Astrocyte of the hippocampus (primary cell): ENCODE measurements at regions not wholly inside any gene's neighbourhood (a gene's known extent, or its start where the extent isn't known, plus 50 kb on each side); places are given as distances from the start of the nearest gene placed in this dataset.

Source experiments
- DNase-seq: peaks from one replicate; pipeline ENCODE4 v3.0.0; 2011; ENCODE audit warnings: low read depth, low spot score

- no peak for DNase-seq
Observed at GRCh38 chr18:40469316-40469715, 1485.7 kb upstream of the PIK3C3 start.

DNA sequence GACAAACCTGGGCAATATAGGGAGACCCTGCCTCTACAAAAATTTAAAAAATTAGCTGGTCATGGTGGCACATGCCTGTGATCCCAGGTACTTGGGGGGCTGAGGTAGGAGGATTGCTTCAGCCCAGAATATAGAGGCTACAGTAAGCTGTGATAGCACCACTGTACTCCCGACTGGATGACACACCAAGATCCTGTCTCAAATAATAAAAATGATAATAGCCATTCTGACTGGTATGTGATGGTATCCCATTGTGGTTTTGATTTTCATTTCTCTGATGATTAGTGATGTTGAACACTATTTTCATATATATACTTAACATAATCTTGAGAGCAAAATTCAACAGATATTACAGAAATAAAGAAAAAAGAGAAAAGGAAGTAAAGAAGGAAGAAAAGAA is 1491.0 kb upstream of the PIK3C3 start:
- no peak for DNase-seq

GRCh38 chr18:40453903-40454302 is 1501.1 kb upstream of the PIK3C3 start:
- DNase-seq, result no peak

DNA sequence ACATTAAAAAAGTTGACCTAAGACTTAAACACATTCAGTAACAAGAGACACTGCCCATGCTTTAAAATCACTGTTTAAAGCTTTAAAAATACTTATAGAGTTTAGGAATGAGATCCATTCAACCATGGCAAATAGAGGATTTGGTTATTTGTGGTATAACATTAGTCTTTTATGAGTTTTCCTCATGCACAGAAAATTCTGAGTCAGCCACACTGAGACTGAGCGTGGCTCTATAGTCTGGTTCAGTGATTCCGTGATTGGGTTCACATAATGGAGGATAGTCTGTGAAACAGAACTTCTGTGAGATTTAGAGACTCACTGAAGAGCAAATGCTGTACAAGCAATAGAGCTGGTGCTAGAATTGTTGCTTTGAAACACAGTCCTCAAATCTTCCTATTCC is 1502.4 kb upstream of the PIK3C3 start:
- no peak for DNase-seq

- DNase-seq, result no peak
Observed at GRCh38 chr18:40450751-40451150, 1504.3 kb upstream of the PIK3C3 start.

- no peak for DNase-seq
Observed at GRCh38 chr18:40447820-40448219, 1507.2 kb upstream of the PIK3C3 start.

DNA sequence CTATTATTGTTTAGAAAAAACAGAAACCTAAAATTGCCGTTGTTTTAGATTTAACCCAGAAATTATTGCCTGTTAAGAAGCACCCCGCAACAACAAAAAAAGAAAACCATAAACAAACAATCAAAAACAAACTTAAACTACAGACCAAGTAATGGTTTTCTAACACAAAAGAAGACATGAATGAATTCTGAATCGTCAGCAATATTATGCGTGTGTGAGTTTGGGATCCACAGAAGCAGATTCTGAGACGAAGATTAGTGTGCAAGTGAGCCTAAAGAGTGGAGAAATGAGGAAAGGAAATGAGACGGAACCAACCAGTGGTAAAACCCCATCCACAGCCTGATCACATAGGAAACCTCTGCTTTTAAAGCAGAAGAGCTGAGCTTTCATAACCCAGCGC is 1514.9 kb upstream of the PIK3C3 start:
- no peak for DNase-seq

GRCh38 chr18:40437517-40437916 is 1517.5 kb upstream of the PIK3C3 start:
- DNase-seq, result no peak

GRCh38 chr18:40431071-40431985 is 1523.7 kb upstream of the PIK3C3 start:
- peak; percentile 22 for DNase-seq

DNA sequence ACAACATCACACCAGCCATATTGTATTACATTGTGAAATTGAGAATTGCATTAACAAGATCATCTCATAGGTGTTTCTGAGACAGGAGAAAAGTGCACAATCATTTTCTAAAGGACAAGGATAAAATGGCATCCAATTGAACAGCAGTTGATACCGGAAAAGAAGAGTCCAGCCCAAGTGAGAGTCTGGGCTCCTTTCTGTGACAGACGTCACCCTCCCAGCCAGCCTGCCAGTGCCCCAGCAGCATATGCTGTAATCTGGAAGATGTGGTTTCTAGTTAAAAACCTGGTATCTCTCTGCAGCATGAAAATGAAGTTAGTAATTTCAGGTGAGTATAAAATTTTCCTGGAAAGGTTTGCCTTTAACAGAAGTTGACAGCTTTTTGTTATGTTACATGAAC is 1531.7 kb upstream of the PIK3C3 start:
- no peak for DNase-seq

GRCh38 chr18:40420675-40421074 is 1534.4 kb upstream of the PIK3C3 start:
- no peak for DNase-seq

GRCh38 chr18:40417501-40417900 is 1537.5 kb upstream of the PIK3C3 start:
- no peak for DNase-seq

DNA sequence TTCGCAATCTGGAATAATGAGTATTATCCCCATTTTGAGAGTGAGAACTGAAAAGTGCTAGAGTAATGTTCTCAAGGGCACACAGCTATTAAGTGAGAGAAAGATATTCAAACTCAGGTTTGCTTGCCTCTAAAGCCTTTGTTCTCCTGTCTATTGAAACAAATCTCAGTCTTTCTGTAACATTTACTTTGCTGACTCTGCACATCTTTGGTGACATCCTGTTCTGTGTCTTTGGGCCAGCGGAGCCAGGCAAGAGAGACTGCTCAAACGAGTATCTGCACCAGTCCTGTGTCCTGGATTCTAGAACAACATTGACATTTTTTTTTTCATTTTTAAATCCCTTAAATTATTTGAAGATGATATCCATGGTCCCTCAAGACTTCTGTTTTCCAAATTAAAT is 1539.2 kb upstream of the PIK3C3 start:
- DNase-seq, result no peak

- no peak for DNase-seq
Observed at GRCh38 chr18:40415176-40415791, 1539.8 kb upstream of the PIK3C3 start.

- DNase-seq, result peak; percentile 36
Observed at GRCh38 chr18:40414155-40414754, 1540.8 kb upstream of the PIK3C3 start.

- peak; percentile 55 for DNase-seq
Observed at GRCh38 chr18:40413160-40413559, 1541.9 kb upstream of the PIK3C3 start.

DNA sequence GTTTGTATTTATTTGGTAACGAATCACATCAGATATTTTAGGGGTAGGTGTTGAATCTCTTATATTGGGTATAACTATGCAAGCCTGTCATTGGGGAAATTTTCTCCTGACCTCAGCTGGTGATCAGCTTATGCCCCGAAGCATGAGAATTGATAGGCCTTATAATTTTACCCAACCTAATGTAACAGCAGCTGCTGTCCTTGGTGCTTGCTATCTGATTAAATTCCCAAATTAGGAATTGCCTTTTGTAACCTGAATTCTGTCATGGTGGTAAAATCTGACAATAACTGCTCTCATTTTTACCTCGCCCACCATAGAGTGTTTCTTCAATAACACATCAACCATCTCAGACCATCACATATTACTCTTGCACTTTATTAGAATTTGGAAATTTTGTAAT is 1542.6 kb upstream of the PIK3C3 start:
- DNase-seq, result no peak

DNA sequence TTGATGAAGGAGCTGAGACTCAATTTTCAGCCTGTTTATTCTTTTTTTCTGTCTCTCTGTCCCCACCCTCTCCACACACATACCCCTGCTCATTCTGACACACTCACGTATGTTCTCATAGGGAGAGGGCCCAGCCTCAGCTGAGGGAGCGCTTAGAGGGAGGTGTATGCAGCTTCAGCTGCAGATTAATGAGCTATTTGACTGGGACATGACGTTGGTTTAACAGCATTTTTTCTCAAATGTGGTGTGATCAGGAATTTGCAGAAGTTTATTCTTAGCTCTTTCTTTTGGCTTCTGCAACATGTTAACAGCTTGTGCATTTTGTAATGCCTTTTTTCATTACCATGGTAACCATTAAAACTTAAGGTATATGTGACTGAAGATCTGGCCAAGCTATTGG is 1547.1 kb upstream of the PIK3C3 start:
- DNase-seq, result peak; percentile 61

- DNase-seq, result no peak
Observed at GRCh38 chr18:40404284-40404683, 1550.8 kb upstream of the PIK3C3 start.

- DNase-seq, result no peak
Observed at GRCh38 chr18:40402052-40402451, 1553.0 kb upstream of the PIK3C3 start.

DNA sequence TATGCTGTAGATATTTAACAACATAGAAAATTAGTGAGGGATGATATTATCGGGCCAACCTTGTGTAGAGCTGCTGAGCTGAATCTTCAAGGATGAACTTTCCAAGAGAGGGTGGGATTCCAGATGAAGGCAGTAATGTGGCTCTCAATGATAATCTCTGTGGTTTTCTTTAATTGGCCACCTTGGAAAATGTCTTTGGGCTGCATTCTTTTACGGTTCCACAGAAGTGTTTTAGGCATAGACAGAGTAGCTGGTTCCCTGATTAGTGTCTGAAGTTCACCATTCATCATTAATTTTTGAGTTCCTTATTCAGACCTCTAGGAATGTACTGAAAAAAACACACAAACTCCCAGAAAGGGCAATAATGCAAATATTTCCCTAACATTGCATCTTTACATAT is 1566.9 kb upstream of the PIK3C3 start:
- DNase-seq, result no peak

DNA sequence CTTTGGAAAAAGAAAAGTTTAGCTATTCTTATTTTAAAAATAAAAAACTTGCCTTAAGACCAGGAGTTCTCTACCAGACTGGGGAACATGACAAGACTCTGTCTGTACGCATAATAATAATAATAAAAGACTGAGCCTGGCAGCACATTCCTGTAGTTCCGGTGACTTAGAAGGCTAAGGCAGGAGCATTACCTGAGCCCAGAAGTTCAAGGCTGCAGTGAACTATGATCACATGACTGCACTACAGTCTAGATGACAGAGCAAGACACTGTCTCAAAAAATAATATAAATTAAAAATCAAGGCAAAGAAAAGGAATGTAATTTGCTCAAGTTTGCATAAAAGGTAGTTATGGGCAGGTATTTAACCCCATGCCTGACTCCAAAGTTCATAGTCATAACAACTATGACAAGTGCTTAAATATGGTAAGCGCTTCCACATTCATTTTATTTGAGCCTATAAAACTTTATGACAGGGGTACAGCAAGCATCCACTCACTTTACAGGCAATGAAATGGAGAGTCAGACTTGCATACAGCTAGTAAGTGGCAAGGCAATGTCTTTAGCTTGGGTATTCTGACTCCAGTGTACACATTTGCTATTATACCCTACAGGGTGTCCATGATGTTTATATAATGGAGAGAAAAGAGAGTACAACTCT is 1567.8 kb upstream of the PIK3C3 start:
- DNase-seq, result no peak
